ENCODE measurements at regions not wholly inside any gene's neighbourhood (a gene's known extent, or its start where the extent isn't known, plus 50 kb on each side); places are given as distances from the start of the nearest gene placed in this dataset.

DNA sequence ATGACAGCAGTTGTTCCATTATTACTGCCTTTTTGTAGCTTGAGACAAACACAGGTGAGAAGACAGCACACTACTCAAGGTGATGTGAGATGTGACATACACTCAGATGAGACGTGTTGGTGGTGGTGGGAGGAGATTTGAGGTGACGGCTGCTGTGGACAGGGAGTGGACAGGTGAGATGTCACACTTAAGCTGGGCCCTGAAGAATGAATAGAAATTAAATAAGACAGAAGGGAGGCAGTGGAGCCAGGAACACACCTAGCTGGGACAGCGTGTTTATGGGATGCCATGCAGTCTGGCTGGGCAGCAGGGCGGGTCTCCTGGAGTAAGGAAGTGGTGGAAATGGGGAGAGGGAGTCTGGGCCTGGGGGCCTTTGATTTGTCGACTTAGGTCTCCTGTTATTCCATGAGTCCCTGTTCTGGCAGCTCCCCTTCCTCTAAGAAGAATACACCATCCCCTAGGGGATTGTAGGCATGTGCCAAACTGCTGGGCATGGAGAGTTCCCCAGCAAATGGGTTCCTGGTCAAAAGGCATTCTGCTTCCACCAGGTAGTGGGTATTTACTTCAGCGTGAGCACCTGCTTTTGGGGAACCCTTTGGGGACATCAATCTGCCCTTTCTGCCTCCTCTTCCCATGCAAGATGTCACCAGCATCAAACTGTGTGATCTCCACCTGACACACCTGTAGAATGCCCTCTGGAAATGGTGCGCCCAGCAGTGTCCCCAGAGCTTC lies 71.2 kb upstream of the ESRRB start:
- TF ChIP-seq, protein P1, sequence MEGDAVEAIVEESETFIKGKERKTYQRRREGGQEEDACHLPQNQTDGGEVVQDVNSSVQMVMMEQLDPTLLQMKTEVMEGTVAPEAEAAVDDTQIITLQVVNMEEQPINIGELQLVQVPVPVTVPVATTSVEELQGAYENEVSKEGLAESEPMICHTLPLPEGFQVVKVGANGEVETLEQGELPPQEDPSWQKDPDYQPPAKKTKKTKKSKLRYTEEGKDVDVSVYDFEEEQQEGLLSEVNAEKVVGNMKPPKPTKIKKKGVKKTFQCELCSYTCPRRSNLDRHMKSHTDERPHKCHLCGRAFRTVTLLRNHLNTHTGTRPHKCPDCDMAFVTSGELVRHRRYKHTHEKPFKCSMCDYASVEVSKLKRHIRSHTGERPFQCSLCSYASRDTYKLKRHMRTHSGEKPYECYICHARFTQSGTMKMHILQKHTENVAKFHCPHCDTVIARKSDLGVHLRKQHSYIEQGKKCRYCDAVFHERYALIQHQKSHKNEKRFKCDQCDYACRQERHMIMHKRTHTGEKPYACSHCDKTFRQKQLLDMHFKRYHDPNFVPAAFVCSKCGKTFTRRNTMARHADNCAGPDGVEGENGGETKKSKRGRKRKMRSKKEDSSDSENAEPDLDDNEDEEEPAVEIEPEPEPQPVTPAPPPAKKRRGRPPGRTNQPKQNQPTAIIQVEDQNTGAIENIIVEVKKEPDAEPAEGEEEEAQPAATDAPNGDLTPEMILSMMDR (IDR thresholded peaks at IDR 0.05): no peak
- TF ChIP-seq POLR2A (IDR thresholded peaks at IDR 0.05): no peak
